SU-DHL-6 (cell line): ENCODE measurements at regions not wholly inside any gene's neighbourhood (a gene's known extent, or its start where the extent isn't known, plus 50 kb on each side); places are given as distances from the start of the nearest gene placed in this dataset.

Experiments
- H2AFZ ChIP-seq: fragments of 200-600 bp; sonication (generic); 2 replicates; pipeline ENCODE4 v1.6.1; 2014; ENCODE audit warnings: low read depth, mild to moderate bottlenecking, moderate library complexity, mixed read lengths, antibody characterized with exemption, low read length; ENCODE audit not compliant: severe bottlenecking
- H3F3A ChIP-seq: fragments of 200-600 bp; shearing (Covaris generic); 2 replicates; pipeline ENCODE4 v1.6.0; 2016; ENCODE audit warnings: antibody characterized with exemption, mild to moderate bottlenecking; ENCODE audit not compliant: insufficient read depth
- H3K27ac ChIP-seq: fragments of 200-600 bp; sonication (generic); 2 replicates; pipeline ENCODE4 v1.5.1; 2016; ENCODE audit warnings: low read depth, mild to moderate bottlenecking, low read length, moderate library complexity, mixed read lengths
- H3K27me3 ChIP-seq: fragments of 200-600 bp; sonication (generic), shearing (Covaris generic); 2 replicates; pipeline ENCODE4 v1.6.0; 2014; ENCODE audit warnings: mild to moderate bottlenecking, low read length
- H3K36me3 ChIP-seq: fragments of 200-600 bp; sonication (generic); 2 replicates; pipeline ENCODE4 v1.6.1; 2014; ENCODE audit warnings: mild to moderate bottlenecking, low read length, mixed read lengths
- H3K4me2 ChIP-seq: fragments of 300-600, 200-600 bp; shearing (Covaris generic), sonication (generic); 2 replicates; pipeline ENCODE4 v1.6.0; 2014; ENCODE audit warnings: low read length, low read depth, mild to moderate bottlenecking; ENCODE audit not compliant: poor library complexity, severe bottlenecking
- H3K4me3 ChIP-seq: fragments of 200-600 bp; sonication (generic); 2 replicates; pipeline ENCODE4 v1.5.1; 2014; ENCODE audit warnings: antibody characterized with exemption, low read length, mild to moderate bottlenecking, mixed read lengths; ENCODE audit not compliant: insufficient read depth, poor library complexity, severe bottlenecking
- H3K79me2 ChIP-seq: fragments of 200-600 bp; sonication (generic); 2 replicates; pipeline ENCODE4 v1.6.1; 2014; ENCODE audit warnings: mild to moderate bottlenecking, low read length, moderate library complexity; ENCODE audit not compliant: insufficient read depth
- H3K9ac ChIP-seq: fragments of 200-600 bp; sonication (generic); 2 replicates; pipeline ENCODE4 v1.7.0; 2014; ENCODE audit warnings: mild to moderate bottlenecking, low read length
- H3K9me2 ChIP-seq: fragments of 200-600 bp; sonication (generic); replicated peaks from 2 replicates; pipeline ENCODE4 v1.6.1; 2014; ENCODE audit warnings: low read length; ENCODE audit not compliant: insufficient read depth
- H3K9me3 ChIP-seq: fragments of 200-600 bp; sonication (generic); 2 replicates; pipeline ENCODE4 v1.6.1; 2014; ENCODE audit warnings: low read length, mixed read lengths; ENCODE audit not compliant: insufficient read depth
- H4K20me1 ChIP-seq: fragments of 200-600 bp; sonication (generic); 2 replicates; pipeline ENCODE4 v1.6.1; 2014; ENCODE audit warnings: low read depth, mild to moderate bottlenecking, antibody characterized with exemption, low read length, moderate library complexity, mixed read lengths
- EZH2phosphoT487 ChIP-seq: fragments of 200-600 bp; sonication (generic), shearing (Covaris generic); conservative IDR thresholded peaks from 2 replicates; pipeline ENCODE4 v1.6.1; 2018; ENCODE audit warnings: mild to moderate bottlenecking, antibody characterized with exemption, low read length, moderate library complexity, mixed read lengths
- TF ChIP-seq, protein P1 (sequence below): fragments of 200-600 bp; sonication (generic); IDR thresholded peaks from one replicate; pipeline ENCODE4 v1.5.1; 2017; ENCODE audit warnings: antibody characterized with exemption, mild to moderate bottlenecking, low read length, moderate library complexity; ENCODE audit not compliant: insufficient read depth, poor library complexity, severe bottlenecking

GRCh38 chr5:63690546-63690945 is 271.7 kb downstream of the HTR1A start:
- H3K4me3 ChIP-seq, result no peak overlapping the region
- H3F3A ChIP-seq, result no peaks in the 10 kb centered on the region
- H3K4me2 ChIP-seq, result no peak overlapping the region
- no peaks in the 10 kb centered on the region for H3K27me3 ChIP-seq
- H4K20me1 ChIP-seq, result no peaks in the 10 kb centered on the region
- no peaks in the 10 kb centered on the region for H3K9me3 ChIP-seq
- H3K79me2 ChIP-seq, result no peaks in the 10 kb centered on the region
- H2AFZ ChIP-seq, result no peak overlapping the region
- no peaks in the 10 kb centered on the region for H3K9me2 ChIP-seq
- TF ChIP-seq, protein P1, sequence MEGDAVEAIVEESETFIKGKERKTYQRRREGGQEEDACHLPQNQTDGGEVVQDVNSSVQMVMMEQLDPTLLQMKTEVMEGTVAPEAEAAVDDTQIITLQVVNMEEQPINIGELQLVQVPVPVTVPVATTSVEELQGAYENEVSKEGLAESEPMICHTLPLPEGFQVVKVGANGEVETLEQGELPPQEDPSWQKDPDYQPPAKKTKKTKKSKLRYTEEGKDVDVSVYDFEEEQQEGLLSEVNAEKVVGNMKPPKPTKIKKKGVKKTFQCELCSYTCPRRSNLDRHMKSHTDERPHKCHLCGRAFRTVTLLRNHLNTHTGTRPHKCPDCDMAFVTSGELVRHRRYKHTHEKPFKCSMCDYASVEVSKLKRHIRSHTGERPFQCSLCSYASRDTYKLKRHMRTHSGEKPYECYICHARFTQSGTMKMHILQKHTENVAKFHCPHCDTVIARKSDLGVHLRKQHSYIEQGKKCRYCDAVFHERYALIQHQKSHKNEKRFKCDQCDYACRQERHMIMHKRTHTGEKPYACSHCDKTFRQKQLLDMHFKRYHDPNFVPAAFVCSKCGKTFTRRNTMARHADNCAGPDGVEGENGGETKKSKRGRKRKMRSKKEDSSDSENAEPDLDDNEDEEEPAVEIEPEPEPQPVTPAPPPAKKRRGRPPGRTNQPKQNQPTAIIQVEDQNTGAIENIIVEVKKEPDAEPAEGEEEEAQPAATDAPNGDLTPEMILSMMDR, result no peak
- TF ChIP-seq EZH2phosphoT487, result no peak
- no peaks in the 10 kb centered on the region for H3K36me3 ChIP-seq
- H3K9ac ChIP-seq, result no peak overlapping the region
- no peak overlapping the region for H3K27ac ChIP-seq

DNA sequence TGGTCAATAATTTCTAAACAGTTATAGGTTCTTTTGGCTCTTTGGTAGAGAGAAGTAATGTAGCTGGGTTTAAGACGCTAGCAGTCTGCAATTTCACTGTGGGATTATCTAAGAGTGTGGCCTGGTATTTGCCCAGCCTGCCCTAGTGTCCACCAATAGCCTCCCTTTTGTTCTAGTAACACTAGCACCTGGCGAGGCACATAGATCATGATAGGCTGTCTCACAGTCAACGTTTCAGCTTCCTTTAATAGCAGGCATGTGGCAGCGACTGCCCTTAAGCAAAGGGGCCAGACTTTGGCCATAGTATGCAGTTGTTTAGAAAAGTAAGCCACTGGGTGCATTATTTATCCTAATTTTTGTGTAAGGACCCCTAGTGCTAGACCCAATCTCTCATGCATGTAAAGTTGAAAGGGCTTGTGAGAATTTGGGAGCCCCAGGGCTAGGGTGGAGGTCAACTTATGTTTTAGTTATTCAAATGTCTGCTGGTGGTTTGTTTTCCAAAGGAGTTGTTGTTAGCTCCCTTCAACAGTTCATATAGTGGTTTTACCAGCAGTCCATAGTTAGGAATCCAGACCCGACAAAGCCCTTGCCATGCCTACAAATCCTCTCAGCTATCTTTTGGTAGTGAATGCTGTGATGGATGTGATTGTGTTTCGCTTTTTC is 274.3 kb downstream of the HTR1A start:
- TF ChIP-seq, protein P1, result no peak
- TF ChIP-seq EZH2phosphoT487, result no peak

GRCh38 chr5:63686938-63687337 is 275.3 kb downstream of the HTR1A start:
- Histone ChIP-seq H3K4me2 (no peak overlapping the region), H3K27me3 (no peaks in the 10 kb centered on the region), H3K4me3 (no peak overlapping the region), H3K79me2 (no peaks in the 10 kb centered on the region), H3K9me3 (no peaks in the 10 kb centered on the region), H3K9me2 (no peaks in the 10 kb centered on the region), H2AFZ (no peak overlapping the region), H3K27ac (no peak overlapping the region), H4K20me1 (no peaks in the 10 kb centered on the region), H3K36me3 (no peaks in the 10 kb centered on the region), H3F3A (no peaks in the 10 kb centered on the region), H3K9ac (no peak overlapping the region)
- TF ChIP-seq, protein P1, result no peak
- TF ChIP-seq EZH2phosphoT487, result no peak

More for the DNA sequence above, 274.3 kb downstream of the HTR1A start:
- Histone ChIP-seq H2AFZ (no peak overlapping the region), H4K20me1 (no peaks in the 10 kb centered on the region), H3K9ac (no peak overlapping the region), H3K4me3 (no peak overlapping the region), H3K9me3 (no peaks in the 10 kb centered on the region), H3K27me3 (no peaks in the 10 kb centered on the region), H3F3A (no peaks in the 10 kb centered on the region), H3K9me2 (no peaks in the 10 kb centered on the region), H3K4me2 (no peak overlapping the region), H3K79me2 (no peaks in the 10 kb centered on the region), H3K27ac (no peak overlapping the region), H3K36me3 (no peaks in the 10 kb centered on the region)
